ENCODE measurements at regions not wholly inside any gene's neighbourhood (a gene's known extent, or its start where the extent isn't known, plus 50 kb on each side); places are given as distances from the start of the nearest gene placed in this dataset.
"Not testable (repeated sequence)": the region's sequence is repeated elsewhere in the genome, so short reads cannot be mapped to it uniquely, and the experiment has no call there.

- not testable (repeated sequence) for TF ChIP-seq CTCF, POLR2A (IDR thresholded peaks at IDR 0.05)
Observed at GRCh38 chr21:6554377-6554864, 3967.0 kb upstream of the TPTE start.
